ENCODE measurements at regions not wholly inside any gene's neighbourhood (a gene's known extent, or its start where the extent isn't known, plus 50 kb on each side); places are given as distances from the start of the nearest gene placed in this dataset.

- TF ChIP-seq, protein P1, sequence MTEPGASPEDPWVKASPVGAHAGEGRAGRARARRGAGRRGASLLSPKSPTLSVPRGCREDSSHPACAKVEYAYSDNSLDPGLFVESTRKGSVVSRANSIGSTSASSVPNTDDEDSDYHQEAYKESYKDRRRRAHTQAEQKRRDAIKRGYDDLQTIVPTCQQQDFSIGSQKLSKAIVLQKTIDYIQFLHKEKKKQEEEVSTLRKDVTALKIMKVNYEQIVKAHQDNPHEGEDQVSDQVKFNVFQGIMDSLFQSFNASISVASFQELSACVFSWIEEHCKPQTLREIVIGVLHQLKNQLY (CRISPR knock-in tag; IDR thresholded peaks at IDR 0.05), result no peak
- TF ChIP-seq CDX4 (CRISPR knock-in tag; IDR thresholded peaks at IDR 0.05; ENCODE audit: borderline replicate concordance) (no peak), CBFB (CRISPR knock-in tag; IDR thresholded peaks at IDR 0.05; ENCODE audit: low read depth) (no peak), RELA (CRISPR knock-in tag; IDR thresholded peaks at IDR 0.05; ENCODE audit: borderline replicate concordance) (no peak), JAZF1 (CRISPR knock-in tag; IDR thresholded peaks at IDR 0.05) (no peak), ETV6 (CRISPR knock-in tag; IDR thresholded peaks at IDR 0.05) (no peak), HMGXB4 (CRISPR knock-in tag; IDR thresholded peaks at IDR 0.05) (no peak), CREM (CRISPR knock-in tag; IDR thresholded peaks at IDR 0.05) (no peak), PREB (CRISPR knock-in tag; IDR thresholded peaks at IDR 0.05; ENCODE audit: borderline replicate concordance) (no peak), EMX1 (CRISPR knock-in tag; IDR thresholded peaks at IDR 0.05) (no peak), MAX (CRISPR knock-in tag; IDR thresholded peaks at IDR 0.05) (no peak)
Measured at GRCh38 chr13:73190477-73190876, 131.7 kb downstream of the KLF5 start (continued).

GRCh38 chr13:73189776-73190175 lies 131.0 kb downstream of the KLF5 start:
- CTCF ChIA-PET, result no interaction called here

More at GRCh38 chr13:73189776-73190175, 131.0 kb downstream of the KLF5 start:
- Mint-ChIP-seq H3K27ac (no peak overlapping the region; the same call in 1 of the 2 replicates), H3K27me3 (ENCODE audit: low read depth) (no peaks in the 10 kb centered on the region), H3K36me3 (no peaks in the 10 kb centered on the region), H3K4me1 (peaks cover 15% of the 10 kb centered on the region), H3K4me3 (no peak overlapping the region), H3K9me3 (peaks cover 11% of the 10 kb centered on the region)
- TF ChIP-seq ZNF317 (CRISPR knock-in tag; IDR thresholded peaks at IDR 0.05; ENCODE audit: borderline replicate concordance, low read depth) (no peak), ZNF532 (CRISPR knock-in tag; IDR thresholded peaks at IDR 0.05; ENCODE audit: borderline replicate concordance) (no peak), ZMAT4 (CRISPR knock-in tag; IDR thresholded peaks at IDR 0.05) (no peak)
- POLR2A ChIA-PET, result no interaction called here
- no peak for DNase-seq (ENCODE audit: low spot score)
- ATAC-seq, result peak; percentile 62

All from WTC11 (cell line).